Gastrocnemius medialis (tissue), 4 donors: ENCODE measurements at regions not wholly inside any gene's neighbourhood (a gene's known extent, or its start where the extent isn't known, plus 50 kb on each side); places are given as distances from the start of the nearest gene placed in this dataset.

Experiments used
- POLR2A ChIP-seq, 2 donors: fragments of 450-650 bp; IDR thresholded peaks; one replicate each; pipeline ENCODE4 v1.6.1; 2017; ENCODE audit warnings: antibody characterized with exemption in 2 of 2, mild to moderate bottlenecking in 2 of 2, moderate library complexity in 2 of 2
- TF ChIP-seq, protein P1 (sequence below), 5 experiments: fragments of 450-650 bp in 3 of 5; fragments of 200-600 bp in 2 of 5; sonication (generic) in 2 of 5; IDR thresholded peaks in 4 of 5; conservative IDR thresholded peaks in 1 of 5; 1 replicate in 4 of 5; 2 replicates in 1 of 5; pipeline ENCODE4 v1.5.1; 2016 to 2019; ENCODE audit warnings: antibody characterized with exemption in 5 of 5, mild to moderate bottlenecking in 3 of 5, moderate library complexity in 3 of 5

DNA sequence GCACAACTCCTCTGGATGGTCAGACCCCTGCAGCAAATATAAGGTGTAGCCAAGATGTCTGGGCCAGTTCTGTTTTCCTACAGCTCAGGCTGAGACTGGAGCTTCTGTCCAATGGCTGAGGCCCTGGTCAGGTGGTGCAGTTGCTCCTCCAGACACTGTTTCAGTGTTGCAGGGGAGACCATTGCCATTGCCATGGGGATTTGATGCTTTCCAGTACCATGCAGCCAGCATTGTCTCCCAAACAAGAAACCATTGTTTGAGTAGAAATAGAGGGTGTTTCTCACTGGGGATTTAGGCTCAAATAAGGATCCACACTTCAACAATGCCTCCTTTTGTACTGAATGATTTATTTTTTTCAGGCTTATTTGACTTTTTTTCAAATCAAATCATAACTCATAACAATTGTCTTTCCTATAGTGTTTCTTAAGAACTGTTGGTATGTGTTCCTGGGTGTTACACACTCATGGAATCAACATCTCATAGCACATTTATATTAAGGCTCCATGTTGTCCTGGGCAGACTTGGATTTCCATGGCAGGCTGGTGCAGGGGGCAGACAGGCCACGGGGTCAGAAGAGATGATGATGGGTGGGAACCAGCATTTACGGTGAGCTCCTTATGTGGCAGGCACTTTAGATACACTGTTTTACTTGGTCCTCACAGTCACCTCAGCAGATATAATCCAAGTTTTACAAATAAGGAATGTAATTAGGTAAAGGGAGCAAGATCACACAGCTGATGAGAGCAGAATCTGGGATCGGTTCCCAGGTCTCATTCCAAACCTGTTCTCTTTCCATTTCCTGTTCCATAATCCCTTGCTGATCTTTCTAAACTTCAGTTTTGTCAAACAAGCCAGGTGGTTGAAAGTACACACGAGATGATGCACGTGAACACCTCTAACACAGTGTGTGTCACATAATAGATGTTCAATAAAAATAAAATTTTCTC is 95.9 kb upstream of the GNAQ start:
- TF ChIP-seq, protein P1, sequence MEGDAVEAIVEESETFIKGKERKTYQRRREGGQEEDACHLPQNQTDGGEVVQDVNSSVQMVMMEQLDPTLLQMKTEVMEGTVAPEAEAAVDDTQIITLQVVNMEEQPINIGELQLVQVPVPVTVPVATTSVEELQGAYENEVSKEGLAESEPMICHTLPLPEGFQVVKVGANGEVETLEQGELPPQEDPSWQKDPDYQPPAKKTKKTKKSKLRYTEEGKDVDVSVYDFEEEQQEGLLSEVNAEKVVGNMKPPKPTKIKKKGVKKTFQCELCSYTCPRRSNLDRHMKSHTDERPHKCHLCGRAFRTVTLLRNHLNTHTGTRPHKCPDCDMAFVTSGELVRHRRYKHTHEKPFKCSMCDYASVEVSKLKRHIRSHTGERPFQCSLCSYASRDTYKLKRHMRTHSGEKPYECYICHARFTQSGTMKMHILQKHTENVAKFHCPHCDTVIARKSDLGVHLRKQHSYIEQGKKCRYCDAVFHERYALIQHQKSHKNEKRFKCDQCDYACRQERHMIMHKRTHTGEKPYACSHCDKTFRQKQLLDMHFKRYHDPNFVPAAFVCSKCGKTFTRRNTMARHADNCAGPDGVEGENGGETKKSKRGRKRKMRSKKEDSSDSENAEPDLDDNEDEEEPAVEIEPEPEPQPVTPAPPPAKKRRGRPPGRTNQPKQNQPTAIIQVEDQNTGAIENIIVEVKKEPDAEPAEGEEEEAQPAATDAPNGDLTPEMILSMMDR (IDR thresholded peaks at IDR 0.05 in 4 of 5, conservative IDR thresholded peaks at IDR 0.05 in 1 of 5), result no peak
- no peak for TF ChIP-seq POLR2A (IDR thresholded peaks at IDR 0.05)
